Choroid plexus epithelial cell (primary cell): ENCODE measurements at regions not wholly inside any gene's neighbourhood (a gene's known extent, or its start where the extent isn't known, plus 50 kb on each side); places are given as distances from the start of the nearest gene placed in this dataset.

Experiments used
- DNase-seq: peaks from one replicate; pipeline ENCODE4 v3.0.0-alpha.2; 2010; ENCODE audit warnings: low read depth
- H3K4me3 ChIP-seq: 2 replicates; pipeline ENCODE4 v1.5.1; 2011; ENCODE audit warnings: low read depth, mild to moderate bottlenecking, control low read depth, low read length, moderate library complexity
- TF ChIP-seq, protein P1 (sequence below): conservative IDR thresholded peaks from 2 replicates; pipeline ENCODE4 v1.5.1; 2011; ENCODE audit warnings: low read depth, mild to moderate bottlenecking, control low read depth, inconsistent platforms, low read length, moderate library complexity

DNA sequence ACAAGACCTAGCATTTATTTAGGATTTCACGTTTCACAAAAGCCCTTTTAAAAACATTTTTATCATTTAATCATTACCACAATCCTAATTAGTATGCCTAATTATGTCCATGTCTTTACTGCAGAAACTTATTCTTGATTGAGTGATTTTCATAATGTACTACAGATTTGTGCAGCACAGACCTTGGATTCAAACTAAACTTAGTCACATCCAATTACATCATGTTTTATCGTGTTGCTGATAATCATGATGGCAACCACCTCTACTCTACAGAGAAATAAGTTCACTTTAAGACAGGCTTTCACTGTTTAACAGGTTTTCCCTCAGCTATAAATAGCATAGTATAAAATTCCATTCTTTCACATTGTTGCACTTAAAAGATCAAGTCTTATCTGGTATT, 240.9 kb upstream of the RFC3 start:
- peak; percentile 35 for DNase-seq
- H3K4me3 ChIP-seq: no peak overlapping the region
- TF ChIP-seq, protein P1, sequence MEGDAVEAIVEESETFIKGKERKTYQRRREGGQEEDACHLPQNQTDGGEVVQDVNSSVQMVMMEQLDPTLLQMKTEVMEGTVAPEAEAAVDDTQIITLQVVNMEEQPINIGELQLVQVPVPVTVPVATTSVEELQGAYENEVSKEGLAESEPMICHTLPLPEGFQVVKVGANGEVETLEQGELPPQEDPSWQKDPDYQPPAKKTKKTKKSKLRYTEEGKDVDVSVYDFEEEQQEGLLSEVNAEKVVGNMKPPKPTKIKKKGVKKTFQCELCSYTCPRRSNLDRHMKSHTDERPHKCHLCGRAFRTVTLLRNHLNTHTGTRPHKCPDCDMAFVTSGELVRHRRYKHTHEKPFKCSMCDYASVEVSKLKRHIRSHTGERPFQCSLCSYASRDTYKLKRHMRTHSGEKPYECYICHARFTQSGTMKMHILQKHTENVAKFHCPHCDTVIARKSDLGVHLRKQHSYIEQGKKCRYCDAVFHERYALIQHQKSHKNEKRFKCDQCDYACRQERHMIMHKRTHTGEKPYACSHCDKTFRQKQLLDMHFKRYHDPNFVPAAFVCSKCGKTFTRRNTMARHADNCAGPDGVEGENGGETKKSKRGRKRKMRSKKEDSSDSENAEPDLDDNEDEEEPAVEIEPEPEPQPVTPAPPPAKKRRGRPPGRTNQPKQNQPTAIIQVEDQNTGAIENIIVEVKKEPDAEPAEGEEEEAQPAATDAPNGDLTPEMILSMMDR: no peak

DNA sequence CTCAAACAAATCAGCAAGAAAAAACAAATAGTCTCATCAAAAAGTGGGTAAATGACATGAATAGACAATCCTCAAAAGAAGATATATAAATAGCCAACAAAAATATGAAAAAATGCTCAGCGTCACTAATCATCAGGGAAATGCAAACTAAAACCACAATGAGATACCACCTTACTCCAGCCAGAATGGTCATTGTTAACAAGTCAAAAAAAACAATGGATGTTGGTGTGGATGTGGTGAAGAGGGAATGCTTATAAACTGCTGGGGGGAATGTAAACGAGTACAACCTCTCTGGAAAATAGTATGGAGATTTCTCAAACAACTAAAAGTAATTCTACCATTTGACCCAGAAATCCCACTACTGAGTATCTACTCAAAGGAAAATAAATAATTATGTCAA, 239.2 kb upstream of the RFC3 start:
- no peak overlapping the region for H3K4me3 ChIP-seq
- TF ChIP-seq, protein P1: no peak
- no peak for DNase-seq

DNA sequence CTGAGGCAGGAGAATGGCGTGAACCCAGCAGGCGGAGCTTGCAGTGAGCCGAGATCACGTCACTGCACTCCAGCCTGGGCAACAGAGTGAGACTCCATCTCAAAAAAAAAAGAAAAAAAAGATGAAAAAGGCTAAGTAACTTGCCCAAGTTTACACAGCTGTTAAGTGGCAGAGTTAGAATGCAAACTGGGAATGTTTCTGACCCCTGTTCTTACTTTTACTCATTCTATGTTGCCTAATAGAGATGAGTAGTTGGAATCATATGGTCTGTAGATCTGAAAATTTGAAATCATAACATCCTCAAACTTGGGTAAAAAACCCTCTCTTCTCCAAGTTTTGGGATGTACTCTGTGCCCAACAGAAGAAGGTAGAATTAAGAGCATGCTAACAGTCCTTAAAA, 235.8 kb upstream of the RFC3 start:
- TF ChIP-seq, protein P1: no peak
- H3K4me3 ChIP-seq: no peak overlapping the region
- peak; percentile 36 for DNase-seq

DNA sequence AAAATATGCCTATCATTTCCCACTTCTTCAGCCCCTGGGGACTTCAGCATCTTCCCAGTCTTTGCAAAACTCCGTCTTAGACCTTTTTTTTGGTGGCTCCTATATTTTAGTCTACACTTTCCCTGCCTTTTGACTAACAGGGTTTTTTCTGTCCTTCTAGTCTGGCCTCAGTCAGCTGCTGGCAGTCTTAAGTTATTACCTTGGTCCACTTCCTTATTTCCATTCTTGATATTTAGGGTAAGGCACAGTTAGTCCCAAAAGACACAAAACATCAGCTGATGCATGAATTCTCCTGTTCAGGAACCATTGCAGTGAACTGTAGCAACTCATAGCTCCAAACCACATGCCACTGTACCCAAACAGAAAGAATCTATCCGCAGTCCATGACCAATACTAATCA, 234.6 kb upstream of the RFC3 start:
- no peak for DNase-seq
- TF ChIP-seq, protein P1: no peak
- H3K4me3 ChIP-seq: no peak overlapping the region

DNA sequence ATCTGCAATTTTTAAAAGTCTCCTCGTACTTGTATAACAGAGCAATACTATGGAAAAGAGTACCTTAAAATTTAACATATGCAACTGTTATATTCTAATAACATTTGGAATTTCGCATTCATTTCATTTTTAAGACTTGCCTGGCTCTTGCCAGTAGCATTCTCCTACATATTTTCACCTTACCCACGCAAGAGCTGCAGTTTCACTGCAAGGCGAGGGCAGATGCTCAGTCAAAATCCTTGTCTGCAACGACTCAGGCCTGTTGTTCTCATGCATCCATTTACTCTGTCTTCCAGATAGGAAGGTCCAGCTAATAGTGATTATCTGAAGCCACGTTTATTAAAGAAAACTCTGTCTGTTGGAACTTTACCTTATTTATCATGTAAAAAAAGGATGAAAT, 227.0 kb upstream of the RFC3 start:
- TF ChIP-seq, protein P1: no peak
- no peak overlapping the region for H3K4me3 ChIP-seq
- no peak for DNase-seq

DNA sequence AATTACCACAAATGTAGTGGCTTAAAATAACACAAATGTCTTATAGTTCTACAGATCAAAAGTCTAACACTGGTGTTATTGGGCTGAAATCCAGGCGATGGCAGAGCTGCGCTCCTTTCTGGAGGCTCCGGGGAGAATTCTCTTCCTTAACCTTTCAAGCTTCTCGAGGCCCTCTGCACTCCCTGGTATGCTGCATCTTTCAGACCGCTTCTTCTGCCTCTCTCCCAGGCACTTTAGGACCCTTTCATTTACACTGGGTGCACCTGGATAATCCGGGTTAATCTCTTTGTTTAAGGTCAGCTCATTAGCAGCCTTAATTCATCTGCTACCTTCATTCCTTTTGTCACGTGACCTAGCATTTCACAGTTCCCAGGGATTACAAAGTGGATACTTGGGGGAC, 211.3 kb upstream of the RFC3 start:
- TF ChIP-seq, protein P1: peak; percentile 51
- H3K4me3 ChIP-seq: no peak overlapping the region
- peak; percentile 60 for DNase-seq

DNA sequence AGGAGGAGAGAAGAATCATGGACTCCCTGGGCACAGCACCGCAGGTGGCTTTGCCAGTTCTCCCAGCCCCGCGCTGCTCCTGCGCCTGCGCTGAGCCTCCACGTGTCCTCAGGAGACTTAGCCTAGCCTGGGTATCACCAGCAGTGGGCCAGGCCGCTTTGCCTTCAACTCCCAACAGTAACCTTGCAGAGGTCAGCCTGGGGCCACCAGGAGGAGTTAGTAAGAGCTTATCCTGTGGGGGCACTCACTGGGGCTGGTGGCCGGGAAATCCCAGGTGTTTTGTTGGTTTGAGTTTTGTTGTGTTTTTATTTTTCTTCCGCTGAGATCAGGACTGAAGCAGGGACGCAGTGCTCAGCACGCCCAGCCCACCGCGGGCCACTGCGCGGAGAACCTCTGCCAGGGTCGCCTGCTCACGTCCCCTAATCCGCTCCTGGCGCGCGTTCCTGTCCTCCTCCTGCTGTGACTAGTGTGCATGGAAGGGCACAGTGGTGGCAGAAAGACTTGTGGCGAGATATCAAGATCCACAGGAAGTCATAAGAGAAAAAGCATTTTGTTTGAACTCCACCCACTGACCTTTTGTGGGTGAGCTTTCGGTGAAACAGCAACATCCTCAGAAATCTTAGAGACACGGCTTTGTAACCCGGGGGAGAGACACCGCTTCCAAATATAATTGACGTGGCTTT, 207.4 kb upstream of the RFC3 start:
- TF ChIP-seq, protein P1: no peak
- peak; percentile 5 for DNase-seq
- H3K4me3 ChIP-seq: peak overlapping the region; percentile 41
